H1 (cell line): ENCODE measurements at regions not wholly inside any gene's neighbourhood (a gene's known extent, or its start where the extent isn't known, plus 50 kb on each side); places are given as distances from the start of the nearest gene placed in this dataset.

Experiments
- CTCF ChIA-PET: fragments of 300-600 bp; sonication (Branson Sonifier 250); formaldehyde crosslinking; loops from one replicate; lab custom pipeline; 2021; ENCODE audit not compliant: partially characterized antibody; lab: Charles Lee
- POLR2A ChIA-PET: fragments of 300-600 bp; sonication (Branson Sonifier 250); formaldehyde crosslinking; loops from one replicate; lab custom pipeline; 2021; ENCODE audit warnings: inconsistent platforms; ENCODE audit not compliant: partially characterized antibody; lab: Charles Lee
- DNase-seq, 2 experiments: peaks; one replicate each; pipeline versions ENCODE4 v3.0.0 to v3.0.0-alpha.2; 2010 to 2022; ENCODE audit warnings: low spot score in 2 of 2, low read depth in 1 of 2, mixed read lengths in 1 of 2
- FAIRE-seq: peaks from 2 replicates; lab custom pipeline; 2011; peaks lifted over from hg19 to GRCh38; lab: Jason Lieb, UNC
- H2AFZ ChIP-seq: 2 replicates; pipeline ENCODE4 v1.8.1; 2012; ENCODE audit warnings: low read length, inconsistent platforms
- H2AK5ac ChIP-seq: 2 replicates; pipeline ENCODE4 v1.6.1; 2013; ENCODE audit warnings: low read depth, low read length
- H2BK120ac ChIP-seq: replicated peaks from 2 replicates; pipeline ENCODE3; 2013; ENCODE audit warnings: low read depth, low read length, inconsistent platforms
- H2BK12ac ChIP-seq: 2 replicates; pipeline ENCODE4 v1.6.1; 2013; ENCODE audit warnings: low read depth, low read length
- H2BK15ac ChIP-seq: 2 replicates; pipeline ENCODE4 v1.6.1; 2013; ENCODE audit warnings: low read length
- H2BK20ac ChIP-seq: 2 replicates; pipeline ENCODE4 v1.6.1; 2013; ENCODE audit warnings: low read length
- H2BK5ac ChIP-seq: 2 replicates; pipeline ENCODE4 v1.6.1; 2013; ENCODE audit warnings: low read depth, low read length
- H3K14ac ChIP-seq: 2 replicates; pipeline ENCODE4 v1.6.1; 2013; ENCODE audit warnings: inconsistent platforms; ENCODE audit not compliant: insufficient read length
- H3K18ac ChIP-seq: 2 replicates; pipeline ENCODE4 v1.6.1; 2013; ENCODE audit warnings: low read length; ENCODE audit errors: extremely low read depth
- H3K23ac ChIP-seq: 2 replicates; pipeline ENCODE4 v1.6.1; 2013; ENCODE audit warnings: inconsistent platforms; ENCODE audit not compliant: insufficient read length
- H3K23me2 ChIP-seq: 2 replicates; pipeline ENCODE4 v1.6.1; 2013; ENCODE audit warnings: low read depth, low read length
- H3K27ac ChIP-seq: 2 replicates; pipeline ENCODE4 v1.6.1; 2011; ENCODE audit warnings: low read depth, low read length, inconsistent platforms
- H3K27me3 ChIP-seq, 4 experiments: replicated peaks in 1 of 4; 1 replicate in 1 of 4; 2 replicates in 3 of 4; pipeline versions ENCODE4 v1.6.1 to v1.8.1; 2011 to 2013; ENCODE audit warnings: low read length in 3 of 4, mild to moderate bottlenecking in 3 of 4, inconsistent platforms in 2 of 4, mixed read lengths in 2 of 4, moderate library complexity in 1 of 4; ENCODE audit not compliant: control insufficient read depth in 3 of 4, insufficient read depth in 3 of 4; ENCODE audit errors: extremely low read depth in 1 of 4
- H3K36me3 ChIP-seq, 4 experiments: 2 replicates each; pipeline versions ENCODE4 v1.6.1 to v1.8.1; 2011 to 2013; ENCODE audit warnings: mild to moderate bottlenecking in 4 of 4, low read length in 3 of 4, moderate library complexity in 2 of 4, control low read depth in 1 of 4, inconsistent platforms in 1 of 4; ENCODE audit not compliant: insufficient read depth in 4 of 4, control insufficient read depth in 2 of 4
- H3K4ac ChIP-seq: replicated peaks from 2 replicates; pipeline ENCODE3; 2013; ENCODE audit warnings: low read length, low read depth, mixed read lengths, inconsistent platforms; ENCODE audit not compliant: insufficient read length
- H3K4me1 ChIP-seq, 4 experiments: replicated peaks in 1 of 4; 1 replicate in 1 of 4; 2 replicates in 3 of 4; pipeline versions ENCODE4 v1.6.1 to v1.8.1; 2011 to 2013; ENCODE audit warnings: low read length in 3 of 4, inconsistent platforms in 2 of 4, mixed read lengths in 1 of 4; ENCODE audit not compliant: insufficient read depth in 4 of 4, control insufficient read depth in 3 of 4
- H3K4me2 ChIP-seq, 2 experiments: 2 replicates each; pipeline versions ENCODE4 v1.6.1 to v1.8.1; 2011 to 2013; ENCODE audit warnings: low read depth in 2 of 2, low read length in 2 of 2, control low read depth in 1 of 2, inconsistent platforms in 1 of 2, mild to moderate bottlenecking in 1 of 2; ENCODE audit not compliant: insufficient read depth in 1 of 2
- H3K4me3 ChIP-seq, 4 experiments: fragments of 200-600, 300-600 bp in 1 of 4; sonication (generic), shearing (Covaris generic), sonication (Bioruptor Twin) in 1 of 4; 2 replicates each; pipeline versions ENCODE4 v1.5.1 to v1.8.1; 2011 to 2016; ENCODE audit warnings: low read length in 4 of 4, low read depth in 3 of 4, control low read depth in 2 of 4, inconsistent platforms in 2 of 4, mild to moderate bottlenecking in 2 of 4, mixed read lengths in 1 of 4, moderate library complexity in 1 of 4; ENCODE audit not compliant: insufficient read depth in 2 of 4; ENCODE audit errors: extremely low read depth in 1 of 4
- H3K56ac ChIP-seq: replicated peaks from 2 replicates; pipeline ENCODE3; 2013; ENCODE audit warnings: low read depth, mild to moderate bottlenecking, mixed read lengths, low read length, inconsistent platforms; ENCODE audit not compliant: insufficient read length
- H3K79me1 ChIP-seq: 2 replicates; pipeline ENCODE4 v1.6.1; 2013; ENCODE audit warnings: low read depth, low read length, control low read depth
- H3K79me2 ChIP-seq, 2 experiments: 2 replicates each; pipeline versions ENCODE4 v1.6.1 to v1.8.1; 2012 to 2013; ENCODE audit warnings: low read length in 2 of 2, mild to moderate bottlenecking in 2 of 2, inconsistent platforms in 1 of 2; ENCODE audit not compliant: insufficient read depth in 2 of 2, control insufficient read depth in 1 of 2
- H3K9ac ChIP-seq, 4 experiments: replicated peaks in 1 of 4; 1 replicate in 1 of 4; 2 replicates in 3 of 4; pipeline versions ENCODE4 v1.6.1 to v1.8.1; 2011 to 2013; ENCODE audit warnings: low read depth in 3 of 4, low read length in 3 of 4, control low read depth in 2 of 4, mild to moderate bottlenecking in 2 of 4, moderate library complexity in 2 of 4, inconsistent platforms in 1 of 4; ENCODE audit errors: extremely low read depth in 1 of 4
- H3K9me3 ChIP-seq, 2 experiments: 2 replicates each; pipeline versions ENCODE4 v1.6.1 to v1.8.1; 2012 to 2013; ENCODE audit warnings: mild to moderate bottlenecking in 2 of 2, moderate library complexity in 2 of 2, control low read depth in 1 of 2, inconsistent platforms in 1 of 2, low read depth in 1 of 2, low read length in 1 of 2, mixed read lengths in 1 of 2; ENCODE audit not compliant: insufficient read depth in 2 of 2
- H4K20me1 ChIP-seq, 2 experiments: replicated peaks in 1 of 2; 2 replicates each; pipeline versions ENCODE3 to v1.8.1; 2011 to 2013; ENCODE audit warnings: inconsistent platforms in 2 of 2, low read length in 2 of 2, mild to moderate bottlenecking in 1 of 2; ENCODE audit not compliant: insufficient read depth in 2 of 2, control insufficient read depth in 1 of 2
- H4K5ac ChIP-seq: 2 replicates; pipeline ENCODE4 v1.6.1; 2013; ENCODE audit warnings: low read length, low read depth, mixed read lengths, inconsistent platforms; ENCODE audit not compliant: insufficient read length
- H4K8ac ChIP-seq: 2 replicates; pipeline ENCODE4 v1.8.0; 2013; ENCODE audit warnings: mild to moderate bottlenecking, moderate library complexity, low read length, inconsistent platforms; ENCODE audit not compliant: insufficient read depth; ENCODE audit errors: extremely low read depth
- H4K91ac ChIP-seq: replicated peaks from 2 replicates; pipeline ENCODE3; 2013; ENCODE audit warnings: low read length, mixed read lengths, inconsistent platforms; ENCODE audit not compliant: insufficient read length
- ASH2L ChIP-seq: fragments of 200-600, 300-600 bp; sonication (generic); IDR thresholded peaks from one replicate; pipeline ENCODE4 v1.7.1; 2017; ENCODE audit warnings: low read length
- BRCA1 ChIP-seq: IDR thresholded peaks from 2 replicates; pipeline ENCODE4 v1.6.1; 2012; ENCODE audit warnings: low read depth, low read length, improper control_type of control experiment
- CHD1 ChIP-seq: IDR thresholded peaks from 2 replicates; pipeline ENCODE4 v1.6.1; 2012; ENCODE audit warnings: low read depth, low read length, improper control_type of control experiment
- EP300 ChIP-seq, 2 experiments: IDR thresholded peaks; 1 replicate in 1 of 2; 2 replicates in 1 of 2; pipeline ENCODE4 v1.6.1; 2011 to 2012; ENCODE audit warnings: low read depth in 2 of 2, low read length in 2 of 2, mild to moderate bottlenecking in 2 of 2, borderline replicate concordance in 1 of 2, inconsistent platforms in 1 of 2, moderate library complexity in 1 of 2
- EZH2 ChIP-seq: fragments of 200-600 bp; sonication (generic); IDR thresholded peaks from 2 replicates; pipeline ENCODE4 v1.7.1; 2012; ENCODE audit warnings: low read depth, mild to moderate bottlenecking, moderate library complexity, low read length, inconsistent platforms; ENCODE audit not compliant: severe bottlenecking
- FOSL1 ChIP-seq: IDR thresholded peaks from 2 replicates; pipeline ENCODE4 v1.6.1; 2011; ENCODE audit warnings: mild to moderate bottlenecking, low read depth, low read length, moderate library complexity; ENCODE audit not compliant: insufficient read depth
- GABPA ChIP-seq: IDR thresholded peaks from 2 replicates; pipeline ENCODE4 v1.6.1; 2011; ENCODE audit warnings: mild to moderate bottlenecking, low read length, moderate library complexity, borderline replicate concordance; ENCODE audit not compliant: insufficient read depth
- JUN ChIP-seq: IDR thresholded peaks from 2 replicates; pipeline ENCODE4 v1.6.1; 2011; ENCODE audit warnings: low read depth, mild to moderate bottlenecking, improper control_type of control experiment, low read length
- POLR2AphosphoS5 ChIP-seq: IDR thresholded peaks from 2 replicates; pipeline ENCODE4 v1.6.1; 2011; ENCODE audit warnings: low read depth, low read length
- SAP30 ChIP-seq: fragments of 300-600 bp; sonication (generic); IDR thresholded peaks from 2 replicates; pipeline ENCODE4 v1.7.1; 2012; ENCODE audit warnings: low read length, moderate library complexity, mild to moderate bottlenecking, inconsistent platforms; ENCODE audit not compliant: insufficient read depth, insufficient replicate concordance
- SIN3A ChIP-seq, 2 experiments: IDR thresholded peaks in 1 of 2; conservative IDR thresholded peaks in 1 of 2; 2 replicates each; pipeline ENCODE4 v1.6.1; 2011 to 2012; ENCODE audit warnings: low read length in 2 of 2, improper control_type of control experiment in 1 of 2, low read depth in 1 of 2, mild to moderate bottlenecking in 1 of 2
- SIRT6 ChIP-seq: IDR thresholded peaks from one replicate; pipeline ENCODE4 v1.7.1; 2012; ENCODE audit warnings: low read length, inconsistent platforms
- SP1 ChIP-seq: IDR thresholded peaks from 2 replicates; pipeline ENCODE4 v1.6.1; 2011; ENCODE audit warnings: low read depth, low read length
- SP2 ChIP-seq: IDR thresholded peaks from 2 replicates; pipeline ENCODE4 v1.6.1; 2012; ENCODE audit warnings: mild to moderate bottlenecking, low read length, inconsistent platforms
- TAF7 ChIP-seq: optimal IDR thresholded peaks from 2 replicates; pipeline ENCODE3; 2011; ENCODE audit warnings: low read depth, mild to moderate bottlenecking, inconsistent platforms, low read length, moderate library complexity, borderline replicate concordance
- TEAD4 ChIP-seq: IDR thresholded peaks from 2 replicates; pipeline ENCODE4 v1.6.1; 2012; ENCODE audit warnings: low read depth, low read length, inconsistent platforms, mixed read lengths
- WGBS, 2 experiments: shearing (Covaris generic) in 1 of 2; methylation state at CpG; one replicate each; pipeline versions ENCODE4 v1.1.6 to v1.1.7; 2013 to 2015; ENCODE audit warnings: low lambda C conversion rate in 2 of 2, mixed read lengths in 2 of 2, inconsistent platforms in 1 of 2, low coverage in 1 of 2, missing lambda C conversion rate in 1 of 2; ENCODE audit not compliant: insufficient replicate concordance in 2 of 2, insufficient coverage in 1 of 2, insufficient read length in 1 of 2; ENCODE audit errors: extremely low coverage in 1 of 2, missing lambda C conversion rate in 1 of 2; 5-methylcytosine and 5-hydroxymethylcytosine counted together

GRCh38 chr13:108365255-108365654 is 95.7 kb downstream of the TNFSF13B start:
- ChIA-PET CTCF (no interaction called here), POLR2A (no interaction called here)
- Histone ChIP-seq H3K36me3 (no peaks in the 10 kb centered on the region), H2AK5ac (no peak overlapping the region), H3K27me3 (no peaks in the 10 kb centered on the region), H3K23ac (no peak overlapping the region), H2AFZ (no peak overlapping the region), H3K4me1 (0 out of 7 replicates have a peak, but pooled peaks cover 0 to 2% (median 0%) of the 10 kb centered on the region in 4 experiments), H2BK15ac (no peak overlapping the region), H3K18ac (no peak overlapping the region), H2BK120ac (no peak overlapping the region), H4K5ac (no peak overlapping the region), H2BK20ac (no peak overlapping the region), H2BK12ac (no peak overlapping the region), H3K4me3 (no peak overlapping the region), H3K27ac (no peak overlapping the region), H4K8ac (no peak overlapping the region), H3K79me1 (no peaks in the 10 kb centered on the region), H4K20me1 (no peaks in the 10 kb centered on the region), H3K9me3 (no peaks in the 10 kb centered on the region), H3K9ac (no peak overlapping the region), H3K4ac (no peak overlapping the region), H3K79me2 (no peaks in the 10 kb centered on the region), H2BK5ac (no peak overlapping the region), H3K14ac (no peak overlapping the region), H3K23me2 (no peaks in the 10 kb centered on the region), H3K56ac (no peak overlapping the region), H3K4me2 (no peak overlapping the region), H4K91ac (no peak overlapping the region)
- TF ChIP-seq CHD1 (no peak), POLR2AphosphoS5 (no peak), FOSL1 (no peak), SP2 (no peak), TAF7 (no peak), EP300 (IDR thresholded peaks at IDR 0.05; ENCODE audit: borderline replicate concordance in 1 of 2, low read depth in 2 of 2, low read length in 2 of 2) (no peak), SAP30 (no peak), BRCA1 (no peak), TEAD4 (no peak), SP1 (no peak), ASH2L (no peak), JUN (no peak), SIN3A (conservative IDR thresholded peaks at IDR 0.05 in 1 of 2, IDR thresholded peaks at IDR 0.05 in 1 of 2; ENCODE audit: low read depth in 1 of 2, low read length in 2 of 2) (no peak), SIRT6 (no peak), EZH2 (no peak), GABPA (no peak)
- FAIRE-seq (no peak), DNase-seq (no peak)
- WGBS, 2 experiments, result 80% methylated on average over 4 of the region's 4 CpGs; no CpG with 5 or more reads in 1 of the 2 experiments
